ENCODE measurements at regions not wholly inside any gene's neighbourhood (a gene's known extent, or its start where the extent isn't known, plus 50 kb on each side); places are given as distances from the start of the nearest gene placed in this dataset.

DNA sequence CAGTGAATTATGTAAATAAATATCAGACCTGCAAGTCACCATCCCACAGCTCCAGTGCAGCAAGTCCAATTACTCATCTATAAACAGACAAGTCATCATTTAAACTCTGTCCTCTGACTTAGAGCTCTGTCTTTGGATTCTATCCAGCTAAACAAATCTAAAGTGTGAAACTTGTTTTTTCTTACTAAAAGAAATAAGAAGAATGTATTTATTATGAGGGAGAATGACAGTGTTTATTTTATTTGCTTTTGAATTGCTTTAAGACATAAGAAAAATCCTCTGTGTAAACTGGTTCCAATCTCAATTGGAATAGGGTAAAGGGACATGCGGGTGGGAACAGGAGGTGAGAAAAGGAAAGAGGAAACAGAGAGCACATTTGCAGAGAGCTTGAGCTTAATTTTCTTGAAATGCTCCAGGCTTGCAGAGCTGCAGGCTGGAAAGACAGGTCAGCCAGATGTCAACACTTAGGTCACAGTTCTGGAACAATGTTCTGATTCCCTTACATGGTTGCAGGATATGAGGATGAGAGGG lies 355.8 kb downstream of the MEIS1 start:
- H3K9me3 ChIP-seq (ENCODE audit: insufficient read depth, low read depth, low read length), result no peaks in the 10 kb centered on the region
- no peaks in the 10 kb centered on the region for H3K79me1 ChIP-seq (ENCODE audit: low read length)
- H3K4me2 ChIP-seq (ENCODE audit: low read length), result no peak overlapping the region
- no peak overlapping the region for H2BK12ac ChIP-seq (ENCODE audit: low read length)
- no peak overlapping the region for H3K18ac ChIP-seq (ENCODE audit: low read length)
- no peak overlapping the region for H2AK5ac ChIP-seq (ENCODE audit: low read length)
- H3K79me2 ChIP-seq (ENCODE audit: control insufficient read depth, insufficient read depth, low read length, poor library complexity), result no peaks in the 10 kb centered on the region
- WGBS (ENCODE audit: extremely low coverage, insufficient coverage, insufficient read length), result no CpG with 5 or more reads among the region's 1 CpG
- no peak overlapping the region for H3K27ac ChIP-seq (ENCODE audit: low read depth, low read length)
- H3K4me3 ChIP-seq (ENCODE audit: low read depth, low read length), result no peak overlapping the region
- H2BK5ac ChIP-seq (ENCODE audit: low read depth, low read length, poor library complexity), result no peak overlapping the region
- H4K91ac ChIP-seq (ENCODE audit: low read depth, low read length), result no peak overlapping the region
- H3K4me1 ChIP-seq (ENCODE audit: control insufficient read depth in 1 of 2, insufficient read depth in 2 of 2, low read length in 2 of 2), result peaks cover 0 to 3% of the 10 kb centered on the region in 2 experiments
- no peak overlapping the region for H2BK120ac ChIP-seq (ENCODE audit: insufficient read depth, low read length, poor library complexity)
- no peak overlapping the region for H3K4ac ChIP-seq (ENCODE audit: low read depth, low read length)
- H3K23ac ChIP-seq (ENCODE audit: low read length), result no peak overlapping the region
- no peak overlapping the region for H3K14ac ChIP-seq (ENCODE audit: low read length)
- H4K8ac ChIP-seq (ENCODE audit: low read depth, low read length), result no peak overlapping the region
- H3K36me3 ChIP-seq (ENCODE audit: control insufficient read depth in 1 of 2, insufficient read depth in 2 of 2, low read length in 2 of 2), result no peaks in the 10 kb centered on the region
- DNase-seq, result no peak
- no peak overlapping the region for H4K12ac ChIP-seq (ENCODE audit: low read depth, low read length)
- no peak overlapping the region for H3K9ac ChIP-seq (ENCODE audit: low read length)
- no peak overlapping the region for H2AFZ ChIP-seq (ENCODE audit: insufficient read depth, low read length, poor library complexity)
- no peaks in the 10 kb centered on the region for H3K27me3 ChIP-seq (ENCODE audit: insufficient read depth, low read length)

DNA sequence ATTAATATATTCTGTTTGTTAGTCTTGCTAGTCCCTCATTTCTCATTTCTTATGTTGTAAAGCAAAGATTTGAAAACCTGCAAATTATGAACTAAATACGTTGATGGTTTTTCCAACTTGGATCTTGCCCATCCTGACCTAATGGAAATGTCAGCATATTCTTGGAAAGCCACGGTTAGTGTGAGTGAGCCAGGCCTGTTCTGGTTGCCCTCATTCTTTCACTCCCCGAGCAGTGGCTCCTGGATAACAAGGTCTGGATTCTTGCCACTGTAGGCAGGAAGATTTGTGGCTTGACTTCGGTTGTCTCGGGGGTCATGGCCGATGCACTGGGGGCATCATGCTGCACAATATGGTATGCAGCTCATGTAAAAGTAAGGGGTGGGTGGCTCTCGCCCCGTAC lies 359.1 kb downstream of the MEIS1 start:
- Histone ChIP-seq H3K23ac (ENCODE audit: low read length) (no peak overlapping the region), H2AK5ac (ENCODE audit: low read length) (no peak overlapping the region), H3K27ac (ENCODE audit: low read depth, low read length) (no peak overlapping the region), H3K4me2 (ENCODE audit: low read length) (no peak overlapping the region), H3K4me1 (ENCODE audit: control insufficient read depth in 1 of 2, insufficient read depth in 2 of 2, low read length in 2 of 2) (peaks cover 0 to 3% of the 10 kb centered on the region in 2 experiments), H2BK120ac (ENCODE audit: insufficient read depth, low read length, poor library complexity) (no peak overlapping the region), H3K9ac (ENCODE audit: low read length) (no peak overlapping the region), H2BK12ac (ENCODE audit: low read length) (no peak overlapping the region), H3K36me3 (ENCODE audit: control insufficient read depth in 1 of 2, insufficient read depth in 2 of 2, low read length in 2 of 2) (no peaks in the 10 kb centered on the region), H2AFZ (ENCODE audit: insufficient read depth, low read length, poor library complexity) (no peak overlapping the region), H4K8ac (ENCODE audit: low read depth, low read length) (no peak overlapping the region), H3K79me2 (ENCODE audit: control insufficient read depth, insufficient read depth, low read length, poor library complexity) (no peaks in the 10 kb centered on the region), H2BK5ac (ENCODE audit: low read depth, low read length, poor library complexity) (no peak overlapping the region), H3K4me3 (ENCODE audit: low read depth, low read length) (no peak overlapping the region), H3K79me1 (ENCODE audit: low read length) (no peaks in the 10 kb centered on the region), H4K12ac (ENCODE audit: low read depth, low read length) (no peak overlapping the region), H3K9me3 (ENCODE audit: insufficient read depth, low read depth, low read length) (no peaks in the 10 kb centered on the region), H3K18ac (ENCODE audit: low read length) (no peak overlapping the region), H4K91ac (ENCODE audit: low read depth, low read length) (no peak overlapping the region), H3K27me3 (ENCODE audit: insufficient read depth, low read length) (no peaks in the 10 kb centered on the region), H3K14ac (ENCODE audit: low read length) (no peak overlapping the region), H3K4ac (ENCODE audit: low read depth, low read length) (no peak overlapping the region)
- WGBS (ENCODE audit: extremely low coverage, insufficient coverage, insufficient read length), result no CpG with 5 or more reads among the region's 8 CpGs
- no peak for DNase-seq

DNA sequence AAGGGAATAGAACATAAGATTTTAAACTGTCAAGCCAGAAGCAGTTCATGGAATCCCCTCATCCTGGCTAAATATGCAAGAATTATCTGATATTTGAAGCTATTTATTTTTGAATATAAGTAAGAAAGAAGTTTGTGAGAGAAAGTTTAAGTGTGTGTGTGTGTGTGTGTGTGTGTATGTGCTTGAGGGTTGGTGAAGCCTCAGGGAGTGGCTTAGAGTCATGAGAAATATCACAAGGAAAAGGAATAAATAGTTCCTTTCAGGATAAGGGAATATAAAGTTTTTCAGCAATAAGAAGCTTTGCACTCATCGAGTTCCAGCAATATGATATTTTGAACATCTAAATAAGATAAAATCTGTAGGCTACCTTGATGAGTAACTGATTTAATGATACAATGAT lies 359.6 kb downstream of the MEIS1 start:
- H2BK120ac ChIP-seq (ENCODE audit: insufficient read depth, low read length, poor library complexity), result no peak overlapping the region
- H3K14ac ChIP-seq (ENCODE audit: low read length), result no peak overlapping the region
- no peak overlapping the region for H3K4me2 ChIP-seq (ENCODE audit: low read length)
- H2AK5ac ChIP-seq (ENCODE audit: low read length), result no peak overlapping the region
- no peak overlapping the region for H2BK5ac ChIP-seq (ENCODE audit: low read depth, low read length, poor library complexity)
- no peak overlapping the region for H3K23ac ChIP-seq (ENCODE audit: low read length)
- H4K91ac ChIP-seq (ENCODE audit: low read depth, low read length), result no peak overlapping the region
- H3K18ac ChIP-seq (ENCODE audit: low read length), result no peak overlapping the region
- H2BK12ac ChIP-seq (ENCODE audit: low read length), result no peak overlapping the region
- no peaks in the 10 kb centered on the region for H3K27me3 ChIP-seq (ENCODE audit: insufficient read depth, low read length)
- peaks cover 0 to 3% of the 10 kb centered on the region in 2 experiments for H3K4me1 ChIP-seq (ENCODE audit: control insufficient read depth in 1 of 2, insufficient read depth in 2 of 2, low read length in 2 of 2)
- no peak overlapping the region for H3K9ac ChIP-seq (ENCODE audit: low read length)
- H3K4ac ChIP-seq (ENCODE audit: low read depth, low read length), result no peak overlapping the region
- no peaks in the 10 kb centered on the region for H3K9me3 ChIP-seq (ENCODE audit: insufficient read depth, low read depth, low read length)
- no peak overlapping the region for H3K4me3 ChIP-seq (ENCODE audit: low read depth, low read length)
- no peak overlapping the region for H4K8ac ChIP-seq (ENCODE audit: low read depth, low read length)
- WGBS (ENCODE audit: extremely low coverage, insufficient coverage, insufficient read length), result no CpG with 5 or more reads among the region's 1 CpG
- H3K79me2 ChIP-seq (ENCODE audit: control insufficient read depth, insufficient read depth, low read length, poor library complexity), result no peaks in the 10 kb centered on the region
- no peaks in the 10 kb centered on the region for H3K36me3 ChIP-seq (ENCODE audit: control insufficient read depth in 1 of 2, insufficient read depth in 2 of 2, low read length in 2 of 2)
- DNase-seq, result no peak
- no peak overlapping the region for H3K27ac ChIP-seq (ENCODE audit: low read depth, low read length)
- no peak overlapping the region for H2AFZ ChIP-seq (ENCODE audit: insufficient read depth, low read length, poor library complexity)
- H3K79me1 ChIP-seq (ENCODE audit: low read length), result no peaks in the 10 kb centered on the region
- no peak overlapping the region for H4K12ac ChIP-seq (ENCODE audit: low read depth, low read length)

DNA sequence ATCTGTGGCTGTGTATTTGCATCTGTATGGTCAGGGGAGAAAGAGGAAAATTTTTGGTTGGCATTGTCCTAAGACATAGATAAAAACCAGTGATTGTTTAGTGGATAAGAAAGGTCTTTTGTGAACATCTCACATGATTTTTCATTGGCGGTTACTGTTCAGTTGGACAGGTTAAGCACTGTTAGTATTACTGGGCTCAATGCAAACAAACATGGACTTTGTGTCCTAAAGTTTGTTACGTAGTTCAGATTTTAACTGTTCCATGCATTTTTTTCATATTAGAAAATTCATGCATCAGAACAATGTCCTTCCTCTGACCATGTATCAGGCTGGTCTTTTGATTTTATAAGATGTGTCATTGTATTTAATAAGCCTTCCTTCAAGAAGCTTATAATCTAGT lies 368.0 kb downstream of the MEIS1 start:
- H4K91ac ChIP-seq (ENCODE audit: low read depth, low read length), result no peak overlapping the region
- no peak overlapping the region for H3K14ac ChIP-seq (ENCODE audit: low read length)
- H3K79me1 ChIP-seq (ENCODE audit: low read length), result no peaks in the 10 kb centered on the region
- H3K18ac ChIP-seq (ENCODE audit: low read length), result no peak overlapping the region
- no peak overlapping the region for H2BK12ac ChIP-seq (ENCODE audit: low read length)
- H4K12ac ChIP-seq (ENCODE audit: low read depth, low read length), result no peak overlapping the region
- no peaks in the 10 kb centered on the region for H3K4me1 ChIP-seq (ENCODE audit: control insufficient read depth in 1 of 2, insufficient read depth in 2 of 2, low read length in 2 of 2)
- no peak overlapping the region for H2BK5ac ChIP-seq (ENCODE audit: low read depth, low read length, poor library complexity)
- no peak overlapping the region for H4K8ac ChIP-seq (ENCODE audit: low read depth, low read length)
- H3K9ac ChIP-seq (ENCODE audit: low read length), result no peak overlapping the region
- H3K4me2 ChIP-seq (ENCODE audit: low read length), result no peak overlapping the region
- no peak overlapping the region for H2AK5ac ChIP-seq (ENCODE audit: low read length)
- H3K4ac ChIP-seq (ENCODE audit: low read depth, low read length), result no peak overlapping the region
- no peak overlapping the region for H2AFZ ChIP-seq (ENCODE audit: insufficient read depth, low read length, poor library complexity)
- H3K27ac ChIP-seq (ENCODE audit: low read depth, low read length), result no peak overlapping the region
- no peaks in the 10 kb centered on the region for H3K79me2 ChIP-seq (ENCODE audit: control insufficient read depth, insufficient read depth, low read length, poor library complexity)
- H3K9me3 ChIP-seq (ENCODE audit: insufficient read depth, low read depth, low read length), result no peaks in the 10 kb centered on the region
- no peaks in the 10 kb centered on the region for H3K36me3 ChIP-seq (ENCODE audit: control insufficient read depth in 1 of 2, insufficient read depth in 2 of 2, low read length in 2 of 2)
- H3K27me3 ChIP-seq (ENCODE audit: insufficient read depth, low read length), result no peaks in the 10 kb centered on the region
- no peak overlapping the region for H3K23ac ChIP-seq (ENCODE audit: low read length)
- no CpG with 5 or more reads among the region's 2 CpGs for WGBS (ENCODE audit: extremely low coverage, insufficient coverage, insufficient read length)
- H2BK120ac ChIP-seq (ENCODE audit: insufficient read depth, low read length, poor library complexity), result no peak overlapping the region
- no peak overlapping the region for H3K4me3 ChIP-seq (ENCODE audit: low read depth, low read length)
- no peak for DNase-seq
